ENCODE measurements at regions not wholly inside any gene's neighbourhood (a gene's known extent, or its start where the extent isn't known, plus 50 kb on each side); places are given as distances from the start of the nearest gene placed in this dataset.

- H3K4me1 ChIP-seq (ENCODE audit: control insufficient read depth, insufficient read depth, low read length, unreplicated experiment): no peaks in the 10 kb centered on the region
- H2AFZ ChIP-seq (ENCODE audit: low read length, unreplicated experiment): no peak overlapping the region
- H3K36me3 ChIP-seq (ENCODE audit: insufficient read depth, low read length): no peaks in the 10 kb centered on the region
- no peaks in the 10 kb centered on the region for H3K27me3 ChIP-seq (ENCODE audit: insufficient read depth, low read length)
- H3K79me2 ChIP-seq (ENCODE audit: control insufficient read depth, insufficient read depth, low read length, unreplicated experiment): no peaks in the 10 kb centered on the region
- H3K27ac ChIP-seq (ENCODE audit: low read depth, low read length): no peak overlapping the region
- no peak overlapping the region for H3K4me3 ChIP-seq (ENCODE audit: low read depth, low read length)
Observed at GRCh38 chr13:72246396-72246795, 379.4 kb upstream of the DACH1 start.

DNA sequence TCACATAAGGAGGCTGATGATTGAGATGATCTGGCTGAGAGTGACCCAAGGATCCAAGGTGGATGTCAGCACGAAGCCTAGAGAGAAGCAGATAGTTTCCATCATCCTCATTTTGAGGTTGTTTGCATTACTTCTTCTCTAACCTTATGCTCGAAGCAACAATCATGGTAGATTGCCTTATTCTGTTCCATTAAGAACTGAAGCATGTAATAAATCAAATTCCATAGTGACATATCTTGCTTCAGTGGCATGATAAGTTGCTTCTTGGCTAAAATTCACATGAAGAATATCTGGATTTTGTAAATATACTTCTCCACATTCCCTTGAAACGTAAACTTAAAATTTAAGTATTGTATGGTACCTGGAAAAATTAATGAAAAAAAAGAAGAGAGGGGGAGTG is 377.8 kb upstream of the DACH1 start:
- Histone ChIP-seq H3K79me2 (ENCODE audit: control insufficient read depth, insufficient read depth, low read length, unreplicated experiment) (no peaks in the 10 kb centered on the region), H3K4me1 (ENCODE audit: control insufficient read depth, insufficient read depth, low read length, unreplicated experiment) (no peaks in the 10 kb centered on the region), H3K4me3 (ENCODE audit: low read depth, low read length) (no peak overlapping the region), H3K36me3 (ENCODE audit: insufficient read depth, low read length) (no peaks in the 10 kb centered on the region), H2AFZ (ENCODE audit: low read length, unreplicated experiment) (no peak overlapping the region), H3K27me3 (ENCODE audit: insufficient read depth, low read length) (no peaks in the 10 kb centered on the region), H3K27ac (ENCODE audit: low read depth, low read length) (no peak overlapping the region)

DNA sequence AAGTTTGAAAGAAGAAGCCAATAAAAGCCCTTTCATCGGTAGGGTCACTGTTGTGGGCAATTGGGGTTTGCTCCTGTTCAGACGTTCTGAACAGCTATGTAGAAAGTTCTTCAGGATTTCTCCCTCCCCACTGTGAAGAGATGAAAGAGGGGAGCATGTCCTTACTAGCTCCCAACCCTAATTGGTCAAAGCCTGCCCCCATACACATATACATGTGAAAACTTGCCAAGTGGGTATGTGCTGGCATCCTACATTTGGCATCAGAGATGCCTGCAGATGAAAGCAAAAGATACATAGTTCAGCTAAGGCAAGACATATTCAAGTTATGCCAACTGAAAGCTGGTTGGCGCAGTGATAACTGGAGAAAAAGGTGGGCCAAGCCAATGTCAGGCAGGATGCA is 363.1 kb upstream of the DACH1 start:
- no peaks in the 10 kb centered on the region for H3K4me1 ChIP-seq (ENCODE audit: control insufficient read depth, insufficient read depth, low read length, unreplicated experiment)
- H3K4me3 ChIP-seq (ENCODE audit: low read depth, low read length): no peak overlapping the region
- no peaks in the 10 kb centered on the region for H3K79me2 ChIP-seq (ENCODE audit: control insufficient read depth, insufficient read depth, low read length, unreplicated experiment)
- no peak overlapping the region for H3K27ac ChIP-seq (ENCODE audit: low read depth, low read length)
- H3K27me3 ChIP-seq (ENCODE audit: insufficient read depth, low read length): no peaks in the 10 kb centered on the region
- no peak overlapping the region for H2AFZ ChIP-seq (ENCODE audit: low read length, unreplicated experiment)
- H3K36me3 ChIP-seq (ENCODE audit: insufficient read depth, low read length): no peaks in the 10 kb centered on the region

DNA sequence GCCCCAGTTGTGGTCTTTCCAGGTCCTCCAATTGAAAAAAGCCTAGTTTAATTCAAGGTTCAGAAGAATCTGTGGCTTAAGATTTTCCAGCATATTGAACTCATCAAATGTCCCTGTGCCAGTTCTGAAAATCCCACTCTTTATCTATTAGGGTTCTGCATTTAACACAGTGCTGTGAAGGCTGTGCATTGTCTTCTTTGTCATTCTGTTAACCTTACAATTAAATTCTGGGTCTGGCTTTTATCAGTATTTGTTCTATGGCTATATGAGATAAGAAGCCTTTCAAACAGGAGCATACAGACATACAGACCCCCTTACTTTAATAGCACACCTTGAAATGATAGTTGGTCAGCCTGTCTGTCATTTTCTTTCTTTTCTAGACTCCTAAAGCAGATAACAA is 362.1 kb upstream of the DACH1 start:
- no peaks in the 10 kb centered on the region for H3K79me2 ChIP-seq (ENCODE audit: control insufficient read depth, insufficient read depth, low read length, unreplicated experiment)
- H3K27ac ChIP-seq (ENCODE audit: low read depth, low read length): no peak overlapping the region
- H2AFZ ChIP-seq (ENCODE audit: low read length, unreplicated experiment): no peak overlapping the region
- no peaks in the 10 kb centered on the region for H3K36me3 ChIP-seq (ENCODE audit: insufficient read depth, low read length)
- no peaks in the 10 kb centered on the region for H3K4me1 ChIP-seq (ENCODE audit: control insufficient read depth, insufficient read depth, low read length, unreplicated experiment)
- H3K4me3 ChIP-seq (ENCODE audit: low read depth, low read length): no peak overlapping the region
- no peaks in the 10 kb centered on the region for H3K27me3 ChIP-seq (ENCODE audit: insufficient read depth, low read length)

DNA sequence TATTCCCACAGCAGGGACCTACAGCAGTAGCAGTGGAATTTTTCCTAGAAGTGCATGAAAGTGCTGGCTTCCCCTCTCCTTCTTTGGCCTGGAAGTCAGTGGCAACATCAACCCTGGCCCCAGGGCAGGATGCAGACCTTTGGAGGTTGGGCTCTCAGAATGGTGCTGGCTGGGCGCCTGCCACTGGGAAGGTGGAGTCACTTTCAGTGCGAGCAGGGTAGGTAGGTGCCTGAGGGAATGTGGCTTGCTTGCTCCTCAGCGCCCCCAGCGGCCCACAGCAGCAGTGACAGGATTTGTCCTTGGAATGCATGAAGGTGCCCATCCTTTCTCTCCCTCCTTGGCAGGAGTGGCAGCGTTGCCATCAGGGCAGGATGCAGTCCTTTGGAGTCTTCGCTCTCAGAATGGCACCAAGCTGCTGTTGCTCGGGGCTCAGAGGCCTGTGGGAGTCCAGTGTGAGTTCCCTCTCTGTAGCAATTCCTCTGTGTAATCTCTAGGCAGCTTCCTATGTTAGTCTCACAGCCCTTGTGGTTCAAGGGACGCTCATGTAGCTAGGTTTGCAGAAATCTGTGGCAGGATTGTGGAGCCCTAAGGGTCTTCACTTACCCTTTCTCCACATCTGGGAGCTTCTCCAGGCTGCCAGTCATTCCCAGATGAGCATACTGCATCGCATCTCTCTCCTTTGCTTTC is 354.4 kb upstream of the DACH1 start:
- no peak overlapping the region for H2AFZ ChIP-seq (ENCODE audit: low read length, unreplicated experiment)
- no peaks in the 10 kb centered on the region for H3K36me3 ChIP-seq (ENCODE audit: insufficient read depth, low read length)
- no peak overlapping the region for H3K27ac ChIP-seq (ENCODE audit: low read depth, low read length)
- no peak overlapping the region for H3K4me3 ChIP-seq (ENCODE audit: low read depth, low read length)
- no peaks in the 10 kb centered on the region for H3K27me3 ChIP-seq (ENCODE audit: insufficient read depth, low read length)
- H3K4me1 ChIP-seq (ENCODE audit: control insufficient read depth, insufficient read depth, low read length, unreplicated experiment): no peaks in the 10 kb centered on the region
- H3K79me2 ChIP-seq (ENCODE audit: control insufficient read depth, insufficient read depth, low read length, unreplicated experiment): no peaks in the 10 kb centered on the region

DNA sequence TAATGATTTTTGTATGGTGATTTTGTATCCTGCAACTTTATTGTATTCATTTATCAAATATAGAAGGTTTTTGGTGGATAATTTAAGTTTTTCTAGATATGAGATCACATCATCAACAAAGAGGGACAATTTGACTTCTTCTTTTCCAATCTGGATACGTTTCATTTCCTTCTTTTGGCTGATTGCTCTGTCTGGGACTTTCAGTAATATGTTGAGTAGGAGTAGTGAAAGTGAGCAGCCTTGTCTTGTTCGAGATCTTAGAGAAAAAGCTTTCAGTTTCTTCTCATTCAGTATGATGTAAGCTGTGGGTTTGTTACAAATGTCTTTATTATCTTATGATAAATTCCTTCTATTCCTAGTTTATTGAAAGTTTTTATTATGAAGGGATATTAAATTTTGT is 352.0 kb upstream of the DACH1 start:
- no peak overlapping the region for H3K27ac ChIP-seq (ENCODE audit: low read depth, low read length)
- no peaks in the 10 kb centered on the region for H3K27me3 ChIP-seq (ENCODE audit: insufficient read depth, low read length)
- no peaks in the 10 kb centered on the region for H3K4me1 ChIP-seq (ENCODE audit: control insufficient read depth, insufficient read depth, low read length, unreplicated experiment)

DNA sequence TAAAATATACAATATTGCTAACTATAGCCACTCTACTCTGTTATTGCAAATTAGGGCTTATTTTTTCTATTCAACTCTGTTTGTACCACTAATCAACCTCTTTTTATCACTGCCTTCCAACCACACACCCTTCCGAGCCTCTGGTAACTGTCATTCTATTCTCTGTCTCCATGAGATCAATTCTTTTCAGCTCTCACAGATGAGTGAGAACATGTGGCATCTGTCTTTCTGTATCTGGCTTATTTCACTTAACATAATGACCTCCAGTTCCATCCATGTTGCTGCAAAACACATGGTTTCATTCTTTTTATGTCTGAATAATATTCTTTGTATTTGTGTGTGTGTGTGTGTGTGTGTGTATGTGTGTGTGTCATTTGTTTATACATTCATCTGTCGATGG is 350.1 kb upstream of the DACH1 start:
- no peaks in the 10 kb centered on the region for H3K79me2 ChIP-seq (ENCODE audit: control insufficient read depth, insufficient read depth, low read length, unreplicated experiment)
- no peak overlapping the region for H2AFZ ChIP-seq (ENCODE audit: low read length, unreplicated experiment)
- H3K4me3 ChIP-seq (ENCODE audit: low read depth, low read length): no peak overlapping the region
- no peaks in the 10 kb centered on the region for H3K4me1 ChIP-seq (ENCODE audit: control insufficient read depth, insufficient read depth, low read length, unreplicated experiment)
- H3K36me3 ChIP-seq (ENCODE audit: insufficient read depth, low read length): no peaks in the 10 kb centered on the region
- no peaks in the 10 kb centered on the region for H3K27me3 ChIP-seq (ENCODE audit: insufficient read depth, low read length)
- no peak overlapping the region for H3K27ac ChIP-seq (ENCODE audit: low read depth, low read length)

More for the DNA sequence above, 352.0 kb upstream of the DACH1 start:
- Histone ChIP-seq H3K36me3 (ENCODE audit: insufficient read depth, low read length) (no peaks in the 10 kb centered on the region), H3K79me2 (ENCODE audit: control insufficient read depth, insufficient read depth, low read length, unreplicated experiment) (no peaks in the 10 kb centered on the region), H2AFZ (ENCODE audit: low read length, unreplicated experiment) (no peak overlapping the region), H3K4me3 (ENCODE audit: low read depth, low read length) (no peak overlapping the region)

- H3K4me1 ChIP-seq (ENCODE audit: control insufficient read depth, insufficient read depth, low read length, unreplicated experiment): no peaks in the 10 kb centered on the region
- H3K4me3 ChIP-seq (ENCODE audit: low read depth, low read length): no peak overlapping the region
- H3K27ac ChIP-seq (ENCODE audit: low read depth, low read length): no peak overlapping the region
- no peaks in the 10 kb centered on the region for H3K27me3 ChIP-seq (ENCODE audit: insufficient read depth, low read length)
- no peaks in the 10 kb centered on the region for H3K79me2 ChIP-seq (ENCODE audit: control insufficient read depth, insufficient read depth, low read length, unreplicated experiment)
- H3K36me3 ChIP-seq (ENCODE audit: insufficient read depth, low read length): no peaks in the 10 kb centered on the region
- no peak overlapping the region for H2AFZ ChIP-seq (ENCODE audit: low read length, unreplicated experiment)
Observed at GRCh38 chr13:72208112-72208645, 341.2 kb upstream of the DACH1 start.

DNA sequence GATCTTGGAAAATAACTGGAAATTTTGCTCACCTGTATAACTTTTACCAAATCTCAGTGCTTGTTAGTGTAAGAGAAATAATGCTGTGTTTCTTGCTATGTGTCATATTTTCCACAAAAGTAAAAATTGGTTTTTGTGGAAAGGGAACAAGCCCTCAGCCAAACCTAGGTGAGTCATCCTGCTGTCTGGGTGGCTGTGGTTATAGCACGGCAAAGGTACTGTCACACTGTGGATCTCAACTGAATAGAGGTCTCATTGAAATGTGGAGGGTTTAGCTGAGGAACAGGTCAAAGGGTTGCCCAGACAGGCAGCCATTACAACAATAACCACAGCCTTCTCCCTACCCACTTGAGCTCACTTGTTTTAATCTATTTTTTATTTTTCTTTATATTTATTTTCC is 338.8 kb upstream of the DACH1 start:
- H3K4me3 ChIP-seq (ENCODE audit: low read depth, low read length): no peak overlapping the region
- H3K79me2 ChIP-seq (ENCODE audit: control insufficient read depth, insufficient read depth, low read length, unreplicated experiment): no peaks in the 10 kb centered on the region
- no peaks in the 10 kb centered on the region for H3K36me3 ChIP-seq (ENCODE audit: insufficient read depth, low read length)
- H3K27ac ChIP-seq (ENCODE audit: low read depth, low read length): no peak overlapping the region
- no peaks in the 10 kb centered on the region for H3K4me1 ChIP-seq (ENCODE audit: control insufficient read depth, insufficient read depth, low read length, unreplicated experiment)
- H2AFZ ChIP-seq (ENCODE audit: low read length, unreplicated experiment): no peak overlapping the region
- no peaks in the 10 kb centered on the region for H3K27me3 ChIP-seq (ENCODE audit: insufficient read depth, low read length)

GRCh38 chr13:72204291-72204690 is 337.3 kb upstream of the DACH1 start:
- Histone ChIP-seq H3K79me2 (ENCODE audit: control insufficient read depth, insufficient read depth, low read length, unreplicated experiment) (no peaks in the 10 kb centered on the region), H3K36me3 (ENCODE audit: insufficient read depth, low read length) (no peaks in the 10 kb centered on the region), H3K4me1 (ENCODE audit: control insufficient read depth, insufficient read depth, low read length, unreplicated experiment) (no peaks in the 10 kb centered on the region), H3K27me3 (ENCODE audit: insufficient read depth, low read length) (no peaks in the 10 kb centered on the region), H3K4me3 (ENCODE audit: low read depth, low read length) (no peak overlapping the region), H2AFZ (ENCODE audit: low read length, unreplicated experiment) (no peak overlapping the region), H3K27ac (ENCODE audit: low read depth, low read length) (no peak overlapping the region)

DNA sequence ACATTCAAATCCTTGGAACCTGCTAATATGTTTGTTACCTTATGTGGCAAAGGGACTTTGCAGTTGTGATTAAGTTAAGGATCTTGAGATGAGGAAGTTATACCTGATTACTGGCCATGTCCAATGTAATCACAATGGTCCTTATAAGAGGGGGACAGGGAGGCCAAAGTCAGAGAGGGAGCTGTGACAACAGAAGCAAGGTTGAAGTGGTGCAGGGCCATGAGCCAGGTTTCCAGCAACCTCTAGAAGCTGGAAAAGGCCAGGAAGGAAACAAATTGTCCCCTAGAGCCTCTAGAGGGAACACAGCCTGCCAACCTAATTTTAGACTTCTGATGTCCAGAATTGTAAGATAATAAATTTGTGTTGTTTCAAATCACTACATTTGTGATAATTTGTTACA is 334.7 kb upstream of the DACH1 start:
- no peak overlapping the region for H3K27ac ChIP-seq (ENCODE audit: low read depth, low read length)
- H3K36me3 ChIP-seq (ENCODE audit: insufficient read depth, low read length): no peaks in the 10 kb centered on the region
- no peak overlapping the region for H3K4me3 ChIP-seq (ENCODE audit: low read depth, low read length)
- H3K27me3 ChIP-seq (ENCODE audit: insufficient read depth, low read length): no peaks in the 10 kb centered on the region
- no peaks in the 10 kb centered on the region for H3K4me1 ChIP-seq (ENCODE audit: control insufficient read depth, insufficient read depth, low read length, unreplicated experiment)
- no peaks in the 10 kb centered on the region for H3K79me2 ChIP-seq (ENCODE audit: control insufficient read depth, insufficient read depth, low read length, unreplicated experiment)
- H2AFZ ChIP-seq (ENCODE audit: low read length, unreplicated experiment): no peak overlapping the region

Measured in ACC112 (cell line).